H9 (cell line): ENCODE measurements at regions not wholly inside any gene's neighbourhood (a gene's known extent, or its start where the extent isn't known, plus 50 kb on each side); places are given as distances from the start of the nearest gene placed in this dataset.

Experiments used
- DNase-seq: peaks from one replicate; pipeline ENCODE4 v3.0.0-alpha.2; 2017
- H2AFZ ChIP-seq: one replicate; pipeline ENCODE4 v1.6.1; 2013; ENCODE audit warnings: mild to moderate bottlenecking, low read length, control low read depth, moderate library complexity
- H2AK5ac ChIP-seq: 2 replicates; pipeline ENCODE4 v1.6.1; 2013; ENCODE audit warnings: low read length, control low read depth, mixed read lengths; ENCODE audit not compliant: insufficient read length
- H2BK120ac ChIP-seq: one replicate; pipeline ENCODE4 v1.6.1; 2013; ENCODE audit warnings: low read depth, mild to moderate bottlenecking, low read length, control low read depth, inconsistent platforms; ENCODE audit not compliant: poor library complexity, severe bottlenecking
- H2BK12ac ChIP-seq: 2 replicates; pipeline ENCODE4 v1.6.1; 2013; ENCODE audit warnings: low read length, control low read depth, mixed read lengths, low read depth; ENCODE audit not compliant: insufficient read length
- H2BK15ac ChIP-seq: 2 replicates; pipeline ENCODE4 v1.6.1; 2013; ENCODE audit warnings: low read depth, low read length, control low read depth
- H2BK20ac ChIP-seq: one replicate; pipeline ENCODE4 v1.6.1; 2013; ENCODE audit warnings: low read depth, mild to moderate bottlenecking, low read length, control low read depth, inconsistent platforms; ENCODE audit not compliant: poor library complexity, severe bottlenecking
- H2BK5ac ChIP-seq: 2 replicates; pipeline ENCODE4 v1.6.1; 2013; ENCODE audit warnings: low read length, control low read depth, mixed read lengths; ENCODE audit not compliant: insufficient read length
- H3K14ac ChIP-seq: 2 replicates; pipeline ENCODE4 v1.6.1; 2013; ENCODE audit warnings: low read length, control low read depth; ENCODE audit not compliant: insufficient read depth
- H3K18ac ChIP-seq: 2 replicates; pipeline ENCODE4 v1.6.1; 2013; ENCODE audit warnings: low read depth, mild to moderate bottlenecking, mixed read lengths, low read length, control low read depth; ENCODE audit not compliant: insufficient read length
- H3K23ac ChIP-seq: 2 replicates; pipeline ENCODE4 v1.6.1; 2013; ENCODE audit warnings: low read length, control low read depth, mixed read lengths, low read depth; ENCODE audit not compliant: insufficient read length
- H3K23me2 ChIP-seq: 2 replicates; pipeline ENCODE4 v1.6.1; 2013; ENCODE audit warnings: low read depth, mild to moderate bottlenecking, mixed read lengths, low read length, control low read depth; ENCODE audit not compliant: insufficient read length, poor library complexity, severe bottlenecking
- H3K27ac ChIP-seq: 2 replicates; pipeline ENCODE4 v1.5.1; 2013; ENCODE audit warnings: low read length, control low read depth, mixed read lengths, low read depth; ENCODE audit not compliant: insufficient read length
- H3K27me3 ChIP-seq: 2 replicates; pipeline ENCODE4 v1.6.1; 2013; ENCODE audit warnings: low read length, control low read depth, inconsistent platforms; ENCODE audit not compliant: insufficient read depth
- H3K4ac ChIP-seq: 2 replicates; pipeline ENCODE4 v1.6.1; 2013; ENCODE audit warnings: low read depth, mild to moderate bottlenecking, control low read depth, inconsistent platforms, low read length, moderate library complexity
- H3K4me1 ChIP-seq: 2 replicates; pipeline ENCODE4 v1.6.1; 2013; ENCODE audit warnings: low read length, control low read depth, inconsistent platforms; ENCODE audit not compliant: insufficient read depth
- H3K4me2 ChIP-seq: 2 replicates; pipeline ENCODE4 v1.6.1; 2013; ENCODE audit warnings: low read length, control low read depth, mixed read lengths; ENCODE audit not compliant: insufficient read length, insufficient read depth
- H3K56ac ChIP-seq: 2 replicates; pipeline ENCODE4 v1.6.1; 2013; ENCODE audit warnings: low read depth, mild to moderate bottlenecking, mixed read lengths, low read length, control low read depth; ENCODE audit not compliant: insufficient read length
- H3K79me1 ChIP-seq: 2 replicates; pipeline ENCODE4 v1.6.1; 2013; ENCODE audit warnings: low read depth, mild to moderate bottlenecking, moderate library complexity, low read length, control low read depth, inconsistent platforms; ENCODE audit not compliant: insufficient read depth, poor library complexity, severe bottlenecking
- H3K79me2 ChIP-seq: 2 replicates; pipeline ENCODE4 v1.6.1; 2013; ENCODE audit warnings: low read length, control low read depth, inconsistent platforms; ENCODE audit not compliant: insufficient read depth
- H3K9ac ChIP-seq: 2 replicates; pipeline ENCODE4 v1.6.1; 2013; ENCODE audit warnings: low read length, control low read depth, mixed read lengths; ENCODE audit not compliant: insufficient read length; ENCODE audit errors: extremely low read depth
- H3K9me3 ChIP-seq: one replicate; pipeline ENCODE4 v1.6.1; 2013; ENCODE audit warnings: low read depth, low read length, inconsistent platforms; ENCODE audit not compliant: control insufficient read depth
- H3T11ph ChIP-seq: one replicate; pipeline ENCODE4 v1.6.1; 2013; ENCODE audit warnings: mild to moderate bottlenecking, low read length, control low read depth, inconsistent platforms
- H4K20me1 ChIP-seq: one replicate; pipeline ENCODE4 v1.6.1; 2013; ENCODE audit not compliant: control insufficient read depth, insufficient read length, insufficient read depth
- H4K5ac ChIP-seq: 2 replicates; pipeline ENCODE4 v1.6.1; 2013; ENCODE audit warnings: low read depth, mild to moderate bottlenecking, mixed read lengths, low read length, control low read depth; ENCODE audit not compliant: insufficient read length
- H4K8ac ChIP-seq: replicated peaks from 2 replicates; pipeline ENCODE4 v1.6.1; 2013; ENCODE audit warnings: low read length, control low read depth, mixed read lengths, low read depth; ENCODE audit not compliant: insufficient read length
- H4K91ac ChIP-seq: 2 replicates; pipeline ENCODE4 v1.6.1; 2013; ENCODE audit warnings: low read depth, mild to moderate bottlenecking, moderate library complexity, mixed read lengths, low read length, control low read depth; ENCODE audit not compliant: insufficient read length
- H3K27ac Mint-ChIP-seq, 3 experiments: 2 replicates in 2 of 3; 3 replicates in 1 of 3; pipeline ENCODE4 v1.8.0; 2020 to 2021; ENCODE audit warnings: mixed read lengths in 3 of 3, mild to moderate bottlenecking in 1 of 3, moderate library complexity in 1 of 3
- H3K27me3 Mint-ChIP-seq: 2 replicates; pipeline ENCODE4 v1.8.0; 2021; ENCODE audit warnings: low read depth, mild to moderate bottlenecking, moderate library complexity, mixed read lengths
- H3K36me3 Mint-ChIP-seq, 3 experiments: 2 replicates in 2 of 3; 3 replicates in 1 of 3; pipeline ENCODE4 v1.8.0; 2020 to 2021; ENCODE audit warnings: low read depth in 3 of 3, mixed read lengths in 3 of 3; ENCODE audit not compliant: insufficient read depth in 1 of 3
- H3K4me1 Mint-ChIP-seq, 2 experiments: 2 replicates each; pipeline ENCODE4 v1.8.0; 2020; ENCODE audit warnings: mixed read lengths in 2 of 2
- H3K4me3 Mint-ChIP-seq, 2 experiments: 2 replicates in 1 of 2; 3 replicates in 1 of 2; pipeline ENCODE4 v1.8.0; 2020 to 2021; ENCODE audit warnings: mild to moderate bottlenecking in 2 of 2, mixed read lengths in 2 of 2, moderate library complexity in 1 of 2
- H3K9me3 Mint-ChIP-seq, 2 experiments: 2 replicates in 1 of 2; 3 replicates in 1 of 2; pipeline ENCODE4 v1.8.0; 2020; ENCODE audit warnings: mild to moderate bottlenecking in 2 of 2, mixed read lengths in 2 of 2, moderate library complexity in 1 of 2
- CTCF ChIP-seq: fragments of 200-600 bp; sonication (generic); conservative IDR thresholded peaks from 3 replicates; pipeline ENCODE4 v1.8.0; 2021; ENCODE audit warnings: antibody characterized with exemption, mild to moderate bottlenecking
- WGBS: extraction: QIAGEN DNeasy Blood & Tissue Kit; methylation state at CpG from one replicate; pipeline ENCODE4 v1.1.7; 2013; ENCODE audit warnings: missing lambda C conversion rate, low lambda C conversion rate, mixed read lengths; ENCODE audit not compliant: insufficient read length; ENCODE audit errors: extremely low coverage; 5-methylcytosine and 5-hydroxymethylcytosine counted together

DNA sequence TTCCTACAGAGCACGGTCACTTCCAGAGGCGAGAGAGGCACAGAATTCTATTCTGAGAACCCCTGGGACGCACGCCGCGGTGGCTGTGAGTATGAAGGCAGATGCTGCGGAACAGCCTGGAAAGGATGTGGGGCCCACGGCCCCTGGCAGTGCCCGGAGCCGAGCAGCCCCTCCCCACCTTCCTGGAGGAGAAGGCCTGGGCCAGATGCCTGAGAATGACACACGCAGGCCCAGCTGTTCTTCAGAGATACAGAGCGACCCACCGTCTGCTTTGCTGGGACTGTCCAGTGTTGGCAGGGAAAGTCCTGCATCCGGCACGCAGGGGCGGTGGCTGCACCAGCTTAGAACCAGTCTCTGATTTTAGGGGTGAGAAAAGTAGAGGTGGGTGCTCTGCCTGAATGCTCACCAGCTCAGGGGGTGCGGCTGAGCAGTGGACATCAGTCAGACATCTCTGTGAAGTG lies 116.7 kb upstream of the LPCAT1 start:
- Histone ChIP-seq H2BK15ac (no peak overlapping the region), H2AFZ (no peak overlapping the region), H3K79me2 (no peaks in the 10 kb centered on the region), H3K4ac (no peak overlapping the region), H3K56ac (no peak overlapping the region), H3K27me3 (peaks cover 10% of the 10 kb centered on the region; the same call in 1 of the 2 replicates), H3K4me1 (peaks cover 2% of the 10 kb centered on the region; the same call in 1 of the 2 replicates), H4K91ac (no peak overlapping the region), H4K20me1 (no peaks in the 10 kb centered on the region), H2BK12ac (no peak overlapping the region), H2BK20ac (no peak overlapping the region), H2BK120ac (no peak overlapping the region), H4K8ac (no peak overlapping the region), H3K23me2 (peaks cover 2% of the 10 kb centered on the region), H3T11ph (no peak overlapping the region), H3K27ac (no peak overlapping the region), H3K18ac (no peak overlapping the region), H3K14ac (no peak overlapping the region), H2AK5ac (no peak overlapping the region), H3K9me3 (no peaks in the 10 kb centered on the region), H3K79me1 (no peaks in the 10 kb centered on the region), H4K5ac (no peak overlapping the region), H3K23ac (no peak overlapping the region), H3K9ac (no peak overlapping the region), H3K4me2 (no peak overlapping the region), H2BK5ac (no peak overlapping the region)
- H3K27ac Mint-ChIP-seq: no peak overlapping the region
- H3K9me3 Mint-ChIP-seq: no peaks in the 10 kb centered on the region
- H3K4me3 Mint-ChIP-seq: no peak overlapping the region
- H3K27me3 Mint-ChIP-seq: peaks cover 35% of the 10 kb centered on the region
- TF ChIP-seq CTCF: no peak
- no CpG with 5 or more reads among the region's 17 CpGs for WGBS
- DNase-seq: no peak
- peaks cover 32 to 38% of the 10 kb centered on the region in 2 experiments for H3K4me1 Mint-ChIP-seq
- H3K36me3 Mint-ChIP-seq: no peaks in the 10 kb centered on the region
